ENCODE measurements at regions not wholly inside any gene's neighbourhood (a gene's known extent, or its start where the extent isn't known, plus 50 kb on each side); places are given as distances from the start of the nearest gene placed in this dataset.

DNA sequence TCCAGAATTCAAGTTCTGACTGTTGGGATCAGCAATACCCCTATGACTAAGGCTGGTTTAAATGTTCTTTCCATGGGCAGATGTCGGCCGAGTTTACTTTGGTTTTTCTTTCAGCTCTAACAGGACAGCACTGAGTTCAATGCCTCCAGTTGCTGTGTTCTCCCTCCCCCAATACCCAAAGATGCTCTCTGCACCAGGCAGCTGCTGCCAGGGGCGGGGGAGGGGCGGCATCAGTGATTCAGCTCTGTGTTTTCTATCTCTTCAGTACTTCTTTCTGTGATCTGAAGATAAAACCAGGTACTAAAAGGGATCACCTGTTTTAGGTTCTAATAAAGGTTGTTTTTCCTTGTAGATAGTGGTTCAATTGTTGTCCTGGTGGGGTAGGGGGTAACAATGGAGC, 576.7 kb upstream of the POT1 start:
- TF ChIP-seq, protein P1, sequence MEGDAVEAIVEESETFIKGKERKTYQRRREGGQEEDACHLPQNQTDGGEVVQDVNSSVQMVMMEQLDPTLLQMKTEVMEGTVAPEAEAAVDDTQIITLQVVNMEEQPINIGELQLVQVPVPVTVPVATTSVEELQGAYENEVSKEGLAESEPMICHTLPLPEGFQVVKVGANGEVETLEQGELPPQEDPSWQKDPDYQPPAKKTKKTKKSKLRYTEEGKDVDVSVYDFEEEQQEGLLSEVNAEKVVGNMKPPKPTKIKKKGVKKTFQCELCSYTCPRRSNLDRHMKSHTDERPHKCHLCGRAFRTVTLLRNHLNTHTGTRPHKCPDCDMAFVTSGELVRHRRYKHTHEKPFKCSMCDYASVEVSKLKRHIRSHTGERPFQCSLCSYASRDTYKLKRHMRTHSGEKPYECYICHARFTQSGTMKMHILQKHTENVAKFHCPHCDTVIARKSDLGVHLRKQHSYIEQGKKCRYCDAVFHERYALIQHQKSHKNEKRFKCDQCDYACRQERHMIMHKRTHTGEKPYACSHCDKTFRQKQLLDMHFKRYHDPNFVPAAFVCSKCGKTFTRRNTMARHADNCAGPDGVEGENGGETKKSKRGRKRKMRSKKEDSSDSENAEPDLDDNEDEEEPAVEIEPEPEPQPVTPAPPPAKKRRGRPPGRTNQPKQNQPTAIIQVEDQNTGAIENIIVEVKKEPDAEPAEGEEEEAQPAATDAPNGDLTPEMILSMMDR (IDR thresholded peaks at IDR 0.05; ENCODE audit: low read depth, low read length, poor library complexity, severe bottlenecking), result no peak
- TF ChIP-seq EZH2phosphoT487 (IDR thresholded peaks at IDR 0.05; ENCODE audit: borderline replicate concordance, low read length), result no peak

Data from DOHH2 (cell line).